ENCODE measurements at regions not wholly inside any gene's neighbourhood (a gene's known extent, or its start where the extent isn't known, plus 50 kb on each side); places are given as distances from the start of the nearest gene placed in this dataset.

GRCh38 chr15:93235926-93236780, 147.1 kb upstream of the RGMA start:
- H3K27me3 ChIP-seq (ENCODE audit: control insufficient read depth in 1 of 2, insufficient read depth in 1 of 2, low read length in 2 of 2), result peaks cover 0 to 3% of the 10 kb centered on the region in 2 experiments
- H3K23ac ChIP-seq (ENCODE audit: low read length in 2 of 2), result no peak overlapping the region
- no peaks in the 10 kb centered on the region for H3K4me1 ChIP-seq (ENCODE audit: control insufficient read depth, insufficient read depth, low read depth, low read length)
- no peak overlapping the region for H3K4me3 ChIP-seq (ENCODE audit: insufficient read depth in 1 of 2, low read depth in 1 of 2, low read length in 2 of 2)
- no peaks in the 10 kb centered on the region for H3K36me3 ChIP-seq (ENCODE audit: control insufficient read depth in 1 of 2, insufficient read depth in 2 of 2, low read depth in 1 of 2, low read length in 2 of 2)
- no peak overlapping the region for H2BK12ac ChIP-seq (ENCODE audit: low read length in 2 of 2)
- no peaks in the 10 kb centered on the region for H3K79me1 ChIP-seq (replicated peaks; ENCODE audit: low read length, poor library complexity, severe bottlenecking)
- H3K4ac ChIP-seq (ENCODE audit: low read depth in 1 of 2, low read length in 2 of 2), result no peak overlapping the region
- no peak overlapping the region for H2AFZ ChIP-seq (ENCODE audit: low read depth, low read length)
- no peak overlapping the region for H2BK15ac ChIP-seq (ENCODE audit: low read depth, poor library complexity, severe bottlenecking)
- no peak overlapping the region for H2AK5ac ChIP-seq (ENCODE audit: low read length, severe bottlenecking)
- H2BK120ac ChIP-seq (ENCODE audit: low read depth, low read length), result no peak overlapping the region
- H4K91ac ChIP-seq (ENCODE audit: low read length), result no peak overlapping the region
- peaks cover 14% of the 10 kb centered on the region for H3K9me3 ChIP-seq (ENCODE audit: control insufficient read depth, low read length)
- H4K8ac ChIP-seq (ENCODE audit: low read length), result no peak overlapping the region
- no peak overlapping the region for H3K18ac ChIP-seq (ENCODE audit: low read depth in 1 of 2, low read length in 2 of 2)
- H2BK5ac ChIP-seq (ENCODE audit: low read depth, low read length, poor library complexity, severe bottlenecking), result no peak overlapping the region
- H3K4me2 ChIP-seq (ENCODE audit: low read length, poor library complexity, severe bottlenecking), result no peak overlapping the region
- H3K9ac ChIP-seq (ENCODE audit: low read length), result no peak overlapping the region
- H3K27ac ChIP-seq (ENCODE audit: low read length, poor library complexity, severe bottlenecking), result no peak overlapping the region
- no peak overlapping the region for H3K14ac ChIP-seq (ENCODE audit: low read length in 2 of 2)
- WGBS, result 70% methylated on average over 17 of the region's 17 CpGs
- no peak for DNase-seq

- no peaks in the 10 kb centered on the region for H3K36me3 ChIP-seq (ENCODE audit: control insufficient read depth in 1 of 2, insufficient read depth in 2 of 2, low read depth in 1 of 2, low read length in 2 of 2)
- H2BK120ac ChIP-seq (ENCODE audit: low read depth, low read length), result no peak overlapping the region
- H4K8ac ChIP-seq (ENCODE audit: low read length), result no peak overlapping the region
- WGBS, result 80% methylated on average over 5 of the region's 5 CpGs
- H3K27me3 ChIP-seq (ENCODE audit: control insufficient read depth in 1 of 2, insufficient read depth in 1 of 2, low read length in 2 of 2), result peaks cover 0 to 3% of the 10 kb centered on the region in 2 experiments
- H3K4me1 ChIP-seq (ENCODE audit: control insufficient read depth, insufficient read depth, low read depth, low read length), result no peaks in the 10 kb centered on the region
- H2BK5ac ChIP-seq (ENCODE audit: low read depth, low read length, poor library complexity, severe bottlenecking), result no peak overlapping the region
- H2AFZ ChIP-seq (ENCODE audit: low read depth, low read length), result no peak overlapping the region
- no peak overlapping the region for H2BK15ac ChIP-seq (ENCODE audit: low read depth, poor library complexity, severe bottlenecking)
- no peak overlapping the region for H3K4ac ChIP-seq (ENCODE audit: low read depth in 1 of 2, low read length in 2 of 2)
- H3K14ac ChIP-seq (ENCODE audit: low read length in 2 of 2), result no peak overlapping the region
- no peak overlapping the region for H3K4me2 ChIP-seq (ENCODE audit: low read length, poor library complexity, severe bottlenecking)
- H3K4me3 ChIP-seq (ENCODE audit: insufficient read depth in 1 of 2, low read depth in 1 of 2, low read length in 2 of 2), result no peak overlapping the region
- no peak overlapping the region for H3K9ac ChIP-seq (ENCODE audit: low read length)
- no peak overlapping the region for H2AK5ac ChIP-seq (ENCODE audit: low read length, severe bottlenecking)
- no peak overlapping the region for H3K23ac ChIP-seq (ENCODE audit: low read length in 2 of 2)
- no peaks in the 10 kb centered on the region for H3K79me1 ChIP-seq (replicated peaks; ENCODE audit: low read length, poor library complexity, severe bottlenecking)
- no peak overlapping the region for H3K18ac ChIP-seq (ENCODE audit: low read depth in 1 of 2, low read length in 2 of 2)
- DNase-seq, result no peak
- no peak overlapping the region for H2BK12ac ChIP-seq (ENCODE audit: low read length in 2 of 2)
- H4K91ac ChIP-seq (ENCODE audit: low read length), result no peak overlapping the region
- H3K9me3 ChIP-seq (ENCODE audit: control insufficient read depth, low read length), result peaks cover 14% of the 10 kb centered on the region
- no peak overlapping the region for H3K27ac ChIP-seq (ENCODE audit: low read length, poor library complexity, severe bottlenecking)
Measured at GRCh38 chr15:93235269-93235668, 146.3 kb upstream of the RGMA start.

- Histone ChIP-seq H3K4me1 (ENCODE audit: control insufficient read depth, insufficient read depth, low read depth, low read length) (no peaks in the 10 kb centered on the region), H3K4me2 (ENCODE audit: low read length, poor library complexity, severe bottlenecking) (no peak overlapping the region), H3K9ac (ENCODE audit: low read length) (no peak overlapping the region), H3K36me3 (ENCODE audit: control insufficient read depth in 1 of 2, insufficient read depth in 2 of 2, low read depth in 1 of 2, low read length in 2 of 2) (no peaks in the 10 kb centered on the region), H3K4me3 (ENCODE audit: insufficient read depth in 1 of 2, low read depth in 1 of 2, low read length in 2 of 2) (no peak overlapping the region), H2AK5ac (ENCODE audit: low read length, severe bottlenecking) (no peak overlapping the region), H2BK12ac (ENCODE audit: low read length in 2 of 2) (no peak overlapping the region), H3K27me3 (ENCODE audit: control insufficient read depth in 1 of 2, insufficient read depth in 1 of 2, low read length in 2 of 2) (peaks cover 0 to 3% of the 10 kb centered on the region in 2 experiments), H3K79me1 (replicated peaks; ENCODE audit: low read length, poor library complexity, severe bottlenecking) (no peaks in the 10 kb centered on the region), H4K8ac (ENCODE audit: low read length) (no peak overlapping the region), H2BK5ac (ENCODE audit: low read depth, low read length, poor library complexity, severe bottlenecking) (no peak overlapping the region), H2BK15ac (ENCODE audit: low read depth, poor library complexity, severe bottlenecking) (no peak overlapping the region), H3K4ac (ENCODE audit: low read depth in 1 of 2, low read length in 2 of 2) (no peak overlapping the region), H3K27ac (ENCODE audit: low read length, poor library complexity, severe bottlenecking) (no peak overlapping the region), H3K18ac (ENCODE audit: low read depth in 1 of 2, low read length in 2 of 2) (no peak overlapping the region), H3K9me3 (ENCODE audit: control insufficient read depth, low read length) (peaks cover 12% of the 10 kb centered on the region), H2AFZ (ENCODE audit: low read depth, low read length) (no peak overlapping the region), H4K91ac (ENCODE audit: low read length) (no peak overlapping the region), H3K14ac (ENCODE audit: low read length in 2 of 2) (no peak overlapping the region), H3K23ac (ENCODE audit: low read length in 2 of 2) (no peak overlapping the region), H2BK120ac (ENCODE audit: low read depth, low read length) (no peak overlapping the region)
- DNase-seq, result no peak
- WGBS, result 69% methylated on average over 3 of the region's 4 CpGs
Measured at GRCh38 chr15:93233710-93234109, 144.7 kb upstream of the RGMA start.

DNA sequence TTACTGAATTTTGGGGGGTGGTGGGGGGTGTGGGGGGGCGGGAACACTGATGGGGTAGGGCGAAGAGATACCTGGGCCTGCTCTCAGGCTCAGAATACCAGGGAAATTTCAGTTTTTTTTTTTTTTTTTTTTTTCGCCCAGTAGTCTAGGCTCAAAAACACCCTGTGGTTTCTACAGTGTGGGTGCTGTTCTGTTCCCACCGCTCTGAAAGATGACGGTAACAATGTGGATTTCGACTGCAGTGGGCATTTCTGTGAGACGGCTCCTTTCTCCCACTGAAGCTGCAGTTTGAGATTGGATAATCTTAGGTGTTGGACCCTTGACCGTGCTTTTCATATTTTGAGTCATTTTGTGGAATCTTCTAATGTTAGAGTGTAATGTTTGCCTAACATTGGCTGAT, 143.8 kb upstream of the RGMA start:
- Histone ChIP-seq H3K14ac (ENCODE audit: low read length in 2 of 2) (no peak overlapping the region), H3K4me2 (ENCODE audit: low read length, poor library complexity, severe bottlenecking) (no peak overlapping the region), H3K4me3 (ENCODE audit: insufficient read depth in 1 of 2, low read depth in 1 of 2, low read length in 2 of 2) (no peak overlapping the region), H4K91ac (ENCODE audit: low read length) (no peak overlapping the region), H3K18ac (ENCODE audit: low read depth in 1 of 2, low read length in 2 of 2) (no peak overlapping the region), H2BK5ac (ENCODE audit: low read depth, low read length, poor library complexity, severe bottlenecking) (no peak overlapping the region), H2BK15ac (ENCODE audit: low read depth, poor library complexity, severe bottlenecking) (no peak overlapping the region), H2BK12ac (ENCODE audit: low read length in 2 of 2) (no peak overlapping the region), H3K27ac (ENCODE audit: low read length, poor library complexity, severe bottlenecking) (no peak overlapping the region), H3K9ac (ENCODE audit: low read length) (no peak overlapping the region), H3K27me3 (ENCODE audit: control insufficient read depth in 1 of 2, insufficient read depth in 1 of 2, low read length in 2 of 2) (peaks cover 0 to 3% of the 10 kb centered on the region in 2 experiments), H2BK120ac (ENCODE audit: low read depth, low read length) (no peak overlapping the region), H4K8ac (ENCODE audit: low read length) (no peak overlapping the region), H2AK5ac (ENCODE audit: low read length, severe bottlenecking) (no peak overlapping the region), H3K4ac (ENCODE audit: low read depth in 1 of 2, low read length in 2 of 2) (no peak overlapping the region), H2AFZ (ENCODE audit: low read depth, low read length) (no peak overlapping the region), H3K9me3 (ENCODE audit: control insufficient read depth, low read length) (peaks cover 6% of the 10 kb centered on the region), H3K4me1 (ENCODE audit: control insufficient read depth, insufficient read depth, low read depth, low read length) (no peaks in the 10 kb centered on the region), H3K36me3 (ENCODE audit: control insufficient read depth in 1 of 2, insufficient read depth in 2 of 2, low read depth in 1 of 2, low read length in 2 of 2) (no peaks in the 10 kb centered on the region), H3K23ac (ENCODE audit: low read length in 2 of 2) (no peak overlapping the region), H3K79me1 (replicated peaks; ENCODE audit: low read length, poor library complexity, severe bottlenecking) (no peaks in the 10 kb centered on the region)
- 75% methylated on average over 7 of the region's 8 CpGs for WGBS
- DNase-seq, result no peak
